HepG2 (cell line): ENCODE measurements at regions not wholly inside any gene's neighbourhood (a gene's known extent, or its start where the extent isn't known, plus 50 kb on each side); places are given as distances from the start of the nearest gene placed in this dataset.
A peak's percentile ranks its signal among the peaks of the same experiment; 100 is the strongest.

Experiments
- AKAP8 ChIP-seq: sonication (generic); formaldehyde crosslinking; IDR thresholded peaks from 2 replicates; pipeline ENCODE4 v1.5.1; 2020; ENCODE audit warnings: mild to moderate bottlenecking, missing genetic modification reagents
- ARHGAP35 ChIP-seq: sonication (generic); formaldehyde crosslinking; IDR thresholded peaks from 2 replicates; pipeline ENCODE4 v1.9.0; 2022; ENCODE audit warnings: mild to moderate bottlenecking, inconsistent platforms, moderate library complexity, missing genetic modification reagents, borderline replicate concordance
- ARID5B ChIP-seq: IDR thresholded peaks from 2 replicates; pipeline ENCODE4 v1.4.0; 2020; ENCODE audit warnings: mild to moderate bottlenecking, missing genetic modification reagents
- FOSL1 ChIP-seq: sonication (generic); formaldehyde crosslinking; IDR thresholded peaks from 2 replicates; pipeline ENCODE4 v1.9.0; 2021; ENCODE audit warnings: missing genetic modification reagents, borderline replicate concordance
- FOXM1 ChIP-seq: sonication (generic); formaldehyde crosslinking; IDR thresholded peaks from 2 replicates; pipeline ENCODE4 v1.5.0; 2020; ENCODE audit warnings: missing genetic modification reagents
- JARID2 ChIP-seq: sonication (generic); formaldehyde crosslinking; IDR thresholded peaks from 2 replicates; pipeline ENCODE4 v1.8.1; 2023; ENCODE audit warnings: missing genetic modification reagents, inconsistent platforms; ENCODE audit not compliant: insufficient replicate concordance
- JUN ChIP-seq: sonication (generic); formaldehyde crosslinking; IDR thresholded peaks from 2 replicates; pipeline ENCODE4 v1.4.0; 2020; ENCODE audit warnings: mild to moderate bottlenecking, missing genetic modification reagents
- KLF12 ChIP-seq: sonication (generic); formaldehyde crosslinking; IDR thresholded peaks from 2 replicates; pipeline ENCODE4 v1.4.0; 2020; ENCODE audit warnings: missing genetic modification reagents, borderline replicate concordance
- NR2C2 ChIP-seq: sonication (generic); formaldehyde crosslinking; IDR thresholded peaks from 2 replicates; pipeline ENCODE4 v1.4.0; 2020; ENCODE audit warnings: missing genetic modification reagents, mild to moderate bottlenecking, moderate library complexity, borderline replicate concordance
- NR2F1 ChIP-seq, 2 experiments: fragments of 450-650 bp in 1 of 2; formaldehyde crosslinking in 1 of 2; IDR thresholded peaks; 2 replicates each; pipeline versions ENCODE4 v1.5.0 to v1.6.1; 2016 to 2020; ENCODE audit warnings: mild to moderate bottlenecking in 1 of 2, missing compliant biosample characterization in 1 of 2, missing genetic modification reagents in 1 of 2, moderate library complexity in 1 of 2
- NR2F2 ChIP-seq: IDR thresholded peaks from 2 replicates; pipeline ENCODE4 v1.6.1; 2012; ENCODE audit warnings: low read depth, inconsistent platforms, borderline replicate concordance
- RARG ChIP-seq: sonication (generic); formaldehyde crosslinking; IDR thresholded peaks from 2 replicates; pipeline ENCODE4 v1.4.0; 2020; ENCODE audit warnings: low read depth, mild to moderate bottlenecking, missing genetic modification reagents
- SALL1 ChIP-seq: sonication (generic); formaldehyde crosslinking; IDR thresholded peaks from 2 replicates; pipeline ENCODE4 v1.8.0; 2022; ENCODE audit warnings: mild to moderate bottlenecking, missing genetic modification reagents
- SKIL ChIP-seq: sonication (generic); formaldehyde crosslinking; IDR thresholded peaks from 2 replicates; pipeline ENCODE4 v1.8.0; 2022; ENCODE audit warnings: missing genetic modification reagents, mild to moderate bottlenecking, moderate library complexity, borderline replicate concordance
- U2AF2 ChIP-seq: fragments of 200-400 bp; formaldehyde crosslinking; IDR thresholded peaks from 2 replicates; pipeline ENCODE4 v1.6.1; 2017; ENCODE audit warnings: low read depth, mild to moderate bottlenecking, low read length
- WIZ ChIP-seq: sonication (generic); formaldehyde crosslinking; IDR thresholded peaks from 2 replicates; pipeline ENCODE4 v1.5.1; 2020; ENCODE audit warnings: mild to moderate bottlenecking, missing genetic modification reagents
- YEATS4 ChIP-seq: sonication (generic); formaldehyde crosslinking; IDR thresholded peaks from 2 replicates; pipeline ENCODE4 v1.4.0; 2020; ENCODE audit warnings: missing genetic modification reagents, borderline replicate concordance
- ZBTB3 ChIP-seq: sonication (generic); formaldehyde crosslinking; IDR thresholded peaks from 2 replicates; pipeline ENCODE4 v1.4.0; 2020; ENCODE audit warnings: low read depth, mild to moderate bottlenecking, moderate library complexity, missing genetic modification reagents, borderline replicate concordance
- ZBTB39 ChIP-seq: sonication (generic); formaldehyde crosslinking; IDR thresholded peaks from 2 replicates; pipeline ENCODE4 v1.5.0; 2020; ENCODE audit warnings: missing genetic modification reagents
- ZFP36L2 ChIP-seq: sonication (generic); formaldehyde crosslinking; IDR thresholded peaks from 2 replicates; pipeline ENCODE4 v1.4.0; 2020; ENCODE audit warnings: missing genetic modification reagents
- ZMAT3 ChIP-seq: sonication (generic); formaldehyde crosslinking; conservative IDR thresholded peaks from 2 replicates; pipeline ENCODE4 v1.7.0; 2021; ENCODE audit warnings: missing genetic modification reagents
- ZNF256 ChIP-seq: sonication (generic); formaldehyde crosslinking; conservative IDR thresholded peaks from 2 replicates; pipeline ENCODE4 v1.4.0; 2020; ENCODE audit warnings: missing genetic modification reagents
- ZNF3 ChIP-seq: IDR thresholded peaks from 2 replicates; pipeline ENCODE4 v1.7.0; 2017; ENCODE audit warnings: inconsistent platforms
- ZNF572 ChIP-seq: sonication (generic); formaldehyde crosslinking; IDR thresholded peaks from 2 replicates; pipeline ENCODE4 v1.5.1; 2020; ENCODE audit warnings: mild to moderate bottlenecking, missing genetic modification reagents
- ZNF616 ChIP-seq: sonication (generic); formaldehyde crosslinking; IDR thresholded peaks from 2 replicates; pipeline ENCODE4 v1.5.0; 2020; ENCODE audit warnings: low read depth, mild to moderate bottlenecking, missing genetic modification reagents

- peak; percentile 48; the same call in 1 of the 2 replicates for TF ChIP-seq SKIL (CRISPR knock-in tag)
- TF ChIP-seq U2AF2: no peak
- TF ChIP-seq ZFP36L2 (CRISPR knock-in tag): no peak
- TF ChIP-seq ZBTB3 (CRISPR knock-in tag): no peak
- TF ChIP-seq ARHGAP35 (CRISPR knock-in tag): no peak
- TF ChIP-seq RARG (CRISPR knock-in tag): no peak
- peak; percentile 76 for TF ChIP-seq NR2F2
- TF ChIP-seq ZBTB39: no peak
- TF ChIP-seq JARID2 (CRISPR knock-in tag): no peak
- TF ChIP-seq ZMAT3 (CRISPR knock-in tag): no peak
- no peak for TF ChIP-seq ZNF616
- 0 out of 2 replicates have a peak, but pooled peaks have one; percentile 46 for TF ChIP-seq JUN (CRISPR knock-in tag)
- no peak for TF ChIP-seq KLF12 (CRISPR knock-in tag)
- peak; percentile 62; the same call in 1 of the 2 replicates for TF ChIP-seq FOSL1
- no peak for TF ChIP-seq YEATS4 (CRISPR knock-in tag)
- TF ChIP-seq NR2F1 (CRISPR knock-in tag; IDR thresholded peaks at IDR 0.05): peak; percentile 87 to 89
- TF ChIP-seq FOXM1: no peak
- TF ChIP-seq AKAP8 (CRISPR knock-in tag): no peak
- peak; percentile 72 for TF ChIP-seq ARID5B (CRISPR knock-in tag)
- TF ChIP-seq ZNF3 (CRISPR knock-in tag): no peak
- TF ChIP-seq ZNF572 (CRISPR knock-in tag): no peak
- peak; percentile 83 for TF ChIP-seq NR2C2 (CRISPR knock-in tag)
- TF ChIP-seq ZNF256 (CRISPR knock-in tag): no peak
- TF ChIP-seq SALL1: no peak
- TF ChIP-seq WIZ: no peak
Measured at GRCh38 chr1:157203166-157203565, 65.0 kb upstream of the ETV3 start (continued).
